Skin of body (tissue), 1 donor: ENCODE measurements at regions not wholly inside any gene's neighbourhood (a gene's known extent, or its start where the extent isn't known, plus 50 kb on each side); places are given as distances from the start of the nearest gene placed in this dataset.
A peak's percentile ranks its signal among the peaks of the same experiment; 100 is the strongest.
"Not testable (repeated sequence)": the region's sequence is repeated elsewhere in the genome, so short reads cannot be mapped to it uniquely, and the experiment has no call there.

Experiments used
- DNase-seq: peaks from one replicate; lab custom pipeline; 2025; lab: John Stamatoyannopoulos, UW

- no peak for DNase-seq
Observed at GRCh38 chrX:39039890-39040289, 238.6 kb downstream of the MID1IP1 start.

- DNase-seq: no peak
Observed at GRCh38 chrX:39043838-39044550, 242.7 kb downstream of the MID1IP1 start.

- DNase-seq: no peak
Observed at GRCh38 chrX:39047174-39047573, 245.9 kb downstream of the MID1IP1 start.

GRCh38 chrX:39049975-39050374, 248.7 kb downstream of the MID1IP1 start:
- DNase-seq: no peak

- no peak for DNase-seq
Observed at GRCh38 chrX:39050427-39050826, 249.2 kb downstream of the MID1IP1 start.

- DNase-seq: no peak
Observed at GRCh38 chrX:39052751-39053150, 251.5 kb downstream of the MID1IP1 start.

- no peak for DNase-seq
Observed at GRCh38 chrX:39058724-39059123, 257.5 kb downstream of the MID1IP1 start.

- DNase-seq: no peak
Observed at GRCh38 chrX:39059866-39060265, 258.6 kb downstream of the MID1IP1 start.

GRCh38 chrX:39063037-39063436, 261.8 kb downstream of the MID1IP1 start:
- DNase-seq: no peak

GRCh38 chrX:39063702-39064101, 262.4 kb downstream of the MID1IP1 start:
- no peak for DNase-seq

GRCh38 chrX:39065051-39065871, 264.0 kb downstream of the MID1IP1 start:
- peak; percentile 11 for DNase-seq

- DNase-seq: peak; percentile 3
Observed at GRCh38 chrX:39067866-39068265, 266.6 kb downstream of the MID1IP1 start.

GRCh38 chrX:39068634-39069033, 267.4 kb downstream of the MID1IP1 start:
- not testable (repeated sequence) for DNase-seq

- no peak for DNase-seq
Observed at GRCh38 chrX:39070009-39070408, 268.8 kb downstream of the MID1IP1 start.

GRCh38 chrX:39073131-39073530, 271.9 kb downstream of the MID1IP1 start:
- DNase-seq: no peak

GRCh38 chrX:39096599-39096998, 295.3 kb downstream of the MID1IP1 start:
- no peak for DNase-seq

GRCh38 chrX:39104745-39105144, 303.5 kb downstream of the MID1IP1 start:
- DNase-seq: no peak

GRCh38 chrX:39112143-39112542, 310.9 kb downstream of the MID1IP1 start:
- no peak for DNase-seq

GRCh38 chrX:39115166-39115565, 313.9 kb downstream of the MID1IP1 start:
- DNase-seq: no peak

- DNase-seq: no peak
Observed at GRCh38 chrX:39117101-39117500, 315.8 kb downstream of the MID1IP1 start.

GRCh38 chrX:39121903-39122302, 320.6 kb downstream of the MID1IP1 start:
- no peak for DNase-seq

GRCh38 chrX:39125834-39126233, 324.6 kb downstream of the MID1IP1 start:
- no peak for DNase-seq

GRCh38 chrX:39133971-39134370, 332.7 kb downstream of the MID1IP1 start:
- no peak for DNase-seq
